ENCODE measurements at regions not wholly inside any gene's neighbourhood (a gene's known extent, or its start where the extent isn't known, plus 50 kb on each side); places are given as distances from the start of the nearest gene placed in this dataset.

DNA sequence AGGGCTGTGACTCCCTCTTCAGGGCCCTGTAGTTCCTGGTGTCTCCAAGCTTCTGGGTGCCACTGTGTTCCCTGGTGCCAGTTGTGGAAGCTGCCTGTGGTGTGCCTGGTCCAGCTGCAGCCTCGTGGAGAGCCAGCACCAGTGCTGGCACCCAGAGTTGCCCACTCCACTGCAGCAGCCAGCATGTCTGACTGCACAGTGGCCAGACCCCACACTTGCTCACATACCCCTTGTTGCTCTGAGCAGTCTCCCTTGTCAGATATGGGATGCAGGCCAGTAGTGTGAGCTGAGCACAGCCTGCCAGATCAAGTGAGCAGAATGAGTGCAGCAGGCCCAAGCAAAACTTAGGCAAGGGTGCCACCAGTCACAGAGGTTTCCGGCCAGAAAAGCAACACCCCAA lies 108.6 kb downstream of the ZMAT1 start:
- TF ChIP-seq, protein P1, sequence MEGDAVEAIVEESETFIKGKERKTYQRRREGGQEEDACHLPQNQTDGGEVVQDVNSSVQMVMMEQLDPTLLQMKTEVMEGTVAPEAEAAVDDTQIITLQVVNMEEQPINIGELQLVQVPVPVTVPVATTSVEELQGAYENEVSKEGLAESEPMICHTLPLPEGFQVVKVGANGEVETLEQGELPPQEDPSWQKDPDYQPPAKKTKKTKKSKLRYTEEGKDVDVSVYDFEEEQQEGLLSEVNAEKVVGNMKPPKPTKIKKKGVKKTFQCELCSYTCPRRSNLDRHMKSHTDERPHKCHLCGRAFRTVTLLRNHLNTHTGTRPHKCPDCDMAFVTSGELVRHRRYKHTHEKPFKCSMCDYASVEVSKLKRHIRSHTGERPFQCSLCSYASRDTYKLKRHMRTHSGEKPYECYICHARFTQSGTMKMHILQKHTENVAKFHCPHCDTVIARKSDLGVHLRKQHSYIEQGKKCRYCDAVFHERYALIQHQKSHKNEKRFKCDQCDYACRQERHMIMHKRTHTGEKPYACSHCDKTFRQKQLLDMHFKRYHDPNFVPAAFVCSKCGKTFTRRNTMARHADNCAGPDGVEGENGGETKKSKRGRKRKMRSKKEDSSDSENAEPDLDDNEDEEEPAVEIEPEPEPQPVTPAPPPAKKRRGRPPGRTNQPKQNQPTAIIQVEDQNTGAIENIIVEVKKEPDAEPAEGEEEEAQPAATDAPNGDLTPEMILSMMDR (IDR thresholded peaks at IDR 0.05): no peak

DNA sequence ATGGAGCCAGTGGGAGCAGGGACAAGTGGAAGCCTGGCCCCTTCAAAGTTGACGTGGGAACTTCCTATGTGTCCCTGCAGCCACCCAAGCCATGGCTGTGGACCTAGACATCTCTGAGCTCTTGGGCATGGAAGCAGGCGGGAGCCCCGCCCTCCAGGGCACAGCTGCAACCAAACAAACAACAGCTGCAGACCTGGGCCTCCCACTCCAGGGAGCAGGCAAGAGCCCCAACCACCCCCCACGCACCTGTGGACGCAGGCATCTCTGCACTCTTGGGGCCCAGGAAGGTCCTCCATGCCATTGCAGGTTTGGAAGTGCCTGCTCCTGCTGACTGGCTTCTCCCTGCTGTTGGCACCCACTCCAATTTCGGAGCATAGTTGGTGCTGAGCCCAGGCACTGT lies 118.6 kb downstream of the ZMAT1 start:
- TF ChIP-seq, protein P1 (IDR thresholded peaks at IDR 0.05): no peak

DNA sequence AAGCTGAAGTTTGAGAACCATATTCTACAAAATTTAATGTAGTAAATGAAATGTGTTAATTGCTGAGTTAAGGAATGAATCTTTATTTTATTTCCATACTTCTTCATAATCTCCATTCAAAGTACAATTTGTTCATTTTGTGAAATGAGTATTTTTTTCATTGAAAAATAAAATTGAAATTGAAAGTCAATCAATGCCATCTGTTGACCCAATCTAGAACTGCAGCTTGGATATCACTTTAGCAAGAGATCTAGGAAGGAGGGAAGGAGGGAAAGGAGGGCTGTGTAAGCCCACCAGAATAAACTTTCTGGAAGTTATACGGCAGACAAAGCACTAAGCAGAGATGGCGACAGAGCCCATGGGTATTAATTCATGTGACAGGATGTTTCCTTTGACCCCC lies 128.4 kb downstream of the ZMAT1 start:
- TF ChIP-seq, protein P1 (IDR thresholded peaks at IDR 0.05): peak; percentile 19; the same call in 1 of the 2 replicates

DNA sequence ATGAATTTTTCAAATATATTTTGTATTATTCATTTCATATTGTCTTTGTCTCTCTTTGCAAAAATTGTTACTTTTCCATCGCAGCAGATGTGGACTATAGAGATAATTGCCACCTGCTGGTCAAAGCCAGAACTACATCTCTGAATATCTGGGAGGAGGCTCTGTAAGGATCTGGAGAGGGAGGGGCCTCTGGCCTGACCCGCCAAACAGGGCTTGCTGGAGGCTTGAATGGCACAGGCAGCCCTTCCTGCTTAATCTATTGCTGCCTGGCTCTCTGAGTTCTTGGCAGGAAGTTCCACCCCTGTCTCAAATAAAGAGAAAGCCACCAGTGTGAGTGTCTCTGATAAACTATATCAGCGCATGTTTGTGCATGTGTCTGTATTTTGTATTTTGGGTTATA lies 132.4 kb downstream of the ZMAT1 start:
- TF ChIP-seq, protein P1 (IDR thresholded peaks at IDR 0.05): peak; percentile 46; the same call in 1 of the 2 replicates

DNA sequence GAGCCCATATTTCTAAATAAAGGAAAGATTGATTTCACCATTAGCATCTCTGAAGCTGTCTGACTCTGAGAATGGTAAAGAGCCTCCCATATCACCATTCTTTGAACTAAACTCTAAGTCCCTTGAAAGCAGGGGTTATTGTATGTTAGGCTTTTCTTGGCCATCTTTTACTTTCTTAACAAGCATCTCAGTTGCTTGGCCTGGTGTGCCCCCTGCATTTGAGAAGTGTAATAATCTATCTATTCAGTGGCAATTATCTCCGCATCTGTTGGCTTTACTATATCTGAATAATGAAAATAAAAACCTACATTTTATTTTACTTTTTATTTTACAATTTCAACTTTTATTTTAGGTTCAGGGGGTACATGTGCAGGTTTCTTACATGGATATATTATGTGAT lies 128.3 kb upstream of the ARMCX2 start:
- TF ChIP-seq, protein P1 (IDR thresholded peaks at IDR 0.05): no peak

DNA sequence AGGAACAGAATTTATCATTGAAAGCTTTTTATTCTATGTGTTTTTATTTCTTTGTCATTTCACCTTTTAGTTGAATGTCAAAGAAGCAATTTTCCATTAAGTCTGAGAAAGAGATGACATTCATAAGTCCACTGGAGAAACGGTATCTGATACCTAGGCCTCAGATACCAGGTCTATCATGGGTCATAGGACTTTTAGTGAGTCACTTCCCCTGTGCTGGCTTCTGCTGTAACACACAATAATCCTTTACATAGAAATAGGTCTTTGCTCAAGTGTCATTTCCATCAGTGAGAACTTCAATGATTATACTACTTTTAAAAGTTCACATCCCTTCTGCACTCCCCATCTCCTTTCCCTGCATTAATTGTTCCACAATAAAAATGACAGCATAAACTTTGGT lies 125.5 kb upstream of the ARMCX2 start:
- TF ChIP-seq, protein P1 (IDR thresholded peaks at IDR 0.05): no peak

DNA sequence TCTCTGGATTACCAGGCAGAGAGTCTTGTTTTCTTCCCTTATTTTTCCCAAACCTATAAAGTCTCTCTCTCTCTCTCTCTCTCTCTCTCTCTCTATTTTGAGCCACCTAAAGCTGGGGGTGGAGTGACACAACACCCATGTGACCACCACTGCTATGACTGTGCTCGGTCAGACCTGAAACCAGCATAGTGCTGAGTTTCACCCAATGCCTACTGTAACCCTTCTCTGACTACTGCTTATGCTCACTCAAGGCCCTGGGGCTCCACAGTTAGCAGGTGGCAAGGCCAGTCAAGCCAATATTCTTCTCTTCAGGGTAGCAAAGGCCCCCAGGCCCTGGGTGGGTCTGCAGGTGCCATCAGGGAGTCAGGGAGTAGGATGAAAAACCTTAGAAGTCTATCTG lies 114.7 kb upstream of the ARMCX2 start:
- TF ChIP-seq, protein P1 (IDR thresholded peaks at IDR 0.05): no peak

DNA sequence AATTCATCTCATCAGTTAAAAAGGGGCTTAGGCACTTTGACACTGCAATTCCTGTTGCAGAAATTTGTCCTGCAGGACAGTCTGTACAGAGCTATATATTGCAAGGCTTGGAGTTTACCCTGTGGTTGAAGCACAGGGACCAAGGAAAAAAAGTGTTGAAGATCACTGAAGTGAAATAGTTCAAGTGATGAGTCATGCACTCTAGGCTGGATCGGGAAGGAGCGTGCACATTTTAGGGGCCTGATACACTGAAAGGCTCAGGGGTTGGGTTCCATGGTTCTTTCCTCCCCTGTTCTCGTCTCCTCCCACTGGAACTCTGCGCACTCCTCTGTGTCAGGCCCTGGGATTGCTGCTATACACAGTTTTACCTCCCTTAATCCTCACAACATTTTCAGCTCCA lies 104.9 kb upstream of the ARMCX2 start:
- TF ChIP-seq, protein P1 (IDR thresholded peaks at IDR 0.05): no peak

Data from LNCAP (cell line).